Right lobe of liver (tissue), 6 donors: ENCODE measurements at regions not wholly inside any gene's neighbourhood (a gene's known extent, or its start where the extent isn't known, plus 50 kb on each side); places are given as distances from the start of the nearest gene placed in this dataset.

ENCODE experiments used
- ATAC-seq, 4 donors: fragments of 200-7000 bp; cut with Tn5 transposase; one replicate each; pipeline ENCODE4 v1.9.1; 2020; ENCODE audit warnings: mild to moderate bottlenecking in 4 of 4, moderate library complexity in 4 of 4
- DNase-seq, 3 donors: peaks; one replicate each; pipeline ENCODE4 v3.0.0-alpha.2; 2020
- H3K27ac ChIP-seq, 3 donors: fragments of 200-600 bp; one replicate each; pipeline ENCODE4 v1.8.0; 2022
- H3K27me3 ChIP-seq, 2 donors: fragments of 200-600 bp; one replicate each; pipeline ENCODE4 v1.8.0; 2022
- H3K36me3 ChIP-seq, 4 donors: fragments of 200-600 bp; sonication (generic) in 1 of 4; one replicate each; pipeline versions ENCODE4 v1.5.1 to v1.8.0; 2017 to 2022; ENCODE audit warnings: control low read depth in 1 of 4
- H3K4me1 ChIP-seq, 4 donors: fragments of 200-600 bp; sonication (generic) in 1 of 4; one replicate each; pipeline versions ENCODE4 v1.5.1 to v1.8.0; 2017 to 2022; ENCODE audit warnings: control low read depth in 1 of 4
- H3K4me3 ChIP-seq, 3 donors: fragments of 200-600 bp; one replicate each; pipeline ENCODE4 v1.8.0; 2022
- H3K9me3 ChIP-seq, 4 donors: fragments of 200-600 bp; sonication (generic) in 1 of 4; one replicate each; pipeline versions ENCODE4 v1.5.1 to v1.8.0; 2017 to 2022; ENCODE audit warnings: control low read depth in 1 of 4
- POLR2A ChIP-seq: fragments of 450-650 bp; IDR thresholded peaks from one replicate; pipeline ENCODE4 v1.6.1; 2017; ENCODE audit warnings: antibody characterized with exemption, mild to moderate bottlenecking
- WGBS: methylation state at CpG from one replicate; pipeline ENCODE4 v1.1.6; 2018; ENCODE audit warnings: low coverage, low lambda C conversion rate; ENCODE audit not compliant: insufficient coverage; ENCODE audit errors: missing lambda C conversion rate; 5-methylcytosine and 5-hydroxymethylcytosine counted together
- intact Hi-C, 2 donors: fragments of 100-400 bp; cut with DNase I; formaldehyde crosslinking; loops; one replicate each; pipeline versions ENCODE4 v1.11.2 to v1.14.1; 2022
- TF ChIP-seq, protein P1 (sequence below), 4 donors: fragments of 200-600 bp in 3 of 4; fragments of 450-650 bp in 1 of 4; IDR thresholded peaks; one replicate each; pipeline versions ENCODE4 v1.5.1 to v1.8.0; 2016 to 2022; ENCODE audit warnings: antibody characterized with exemption in 4 of 4, mild to moderate bottlenecking in 2 of 4
- donor health status: DM: no; HTN: yes; CAD: no.
- donor health status: DM: no; HTN: no; CAD: no.
- donor health status: DM: no; HTN: no; CAD: no.
- donor health status: DM: no; HTN: yes; CAD: no.
- donor health status: DM: no; HTN: yes; CAD: no.

DNA sequence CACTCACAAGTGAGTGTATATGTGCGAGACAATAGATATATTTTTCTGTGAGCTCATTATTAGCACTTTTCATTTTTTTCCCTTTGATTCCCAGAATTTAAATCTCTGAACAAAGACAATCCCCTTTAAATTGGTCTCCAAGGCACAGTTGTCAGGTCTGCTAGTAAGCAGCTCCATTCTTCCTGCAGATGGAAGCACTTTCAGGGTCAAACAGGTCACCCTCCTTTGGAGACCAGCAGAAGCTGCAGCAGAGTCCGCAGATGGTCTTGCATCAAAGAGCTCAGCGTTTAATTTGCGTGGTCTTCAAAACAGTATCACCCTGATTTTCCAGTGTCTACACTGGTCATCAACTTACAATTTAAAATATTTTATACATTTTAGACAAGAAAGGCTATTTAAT is 543.8 kb downstream of the ARL4A start:
- Histone ChIP-seq H3K4me1 (no peaks in the 10 kb centered on the region), H3K4me3 (no peak overlapping the region), H3K36me3 (no peaks in the 10 kb centered on the region), H3K27ac (no peak overlapping the region), H3K27me3 (no peaks in the 10 kb centered on the region), H3K9me3 (no peaks in the 10 kb centered on the region)
- intact Hi-C loops = no loop called here
- ATAC-seq (no peak), DNase-seq (no peak)
- WGBS = 66% methylated on average over 4 of the region's 4 CpGs
- no peak for TF ChIP-seq POLR2A
- TF ChIP-seq, protein P1, sequence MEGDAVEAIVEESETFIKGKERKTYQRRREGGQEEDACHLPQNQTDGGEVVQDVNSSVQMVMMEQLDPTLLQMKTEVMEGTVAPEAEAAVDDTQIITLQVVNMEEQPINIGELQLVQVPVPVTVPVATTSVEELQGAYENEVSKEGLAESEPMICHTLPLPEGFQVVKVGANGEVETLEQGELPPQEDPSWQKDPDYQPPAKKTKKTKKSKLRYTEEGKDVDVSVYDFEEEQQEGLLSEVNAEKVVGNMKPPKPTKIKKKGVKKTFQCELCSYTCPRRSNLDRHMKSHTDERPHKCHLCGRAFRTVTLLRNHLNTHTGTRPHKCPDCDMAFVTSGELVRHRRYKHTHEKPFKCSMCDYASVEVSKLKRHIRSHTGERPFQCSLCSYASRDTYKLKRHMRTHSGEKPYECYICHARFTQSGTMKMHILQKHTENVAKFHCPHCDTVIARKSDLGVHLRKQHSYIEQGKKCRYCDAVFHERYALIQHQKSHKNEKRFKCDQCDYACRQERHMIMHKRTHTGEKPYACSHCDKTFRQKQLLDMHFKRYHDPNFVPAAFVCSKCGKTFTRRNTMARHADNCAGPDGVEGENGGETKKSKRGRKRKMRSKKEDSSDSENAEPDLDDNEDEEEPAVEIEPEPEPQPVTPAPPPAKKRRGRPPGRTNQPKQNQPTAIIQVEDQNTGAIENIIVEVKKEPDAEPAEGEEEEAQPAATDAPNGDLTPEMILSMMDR (IDR thresholded peaks at IDR 0.05) = no peak

DNA sequence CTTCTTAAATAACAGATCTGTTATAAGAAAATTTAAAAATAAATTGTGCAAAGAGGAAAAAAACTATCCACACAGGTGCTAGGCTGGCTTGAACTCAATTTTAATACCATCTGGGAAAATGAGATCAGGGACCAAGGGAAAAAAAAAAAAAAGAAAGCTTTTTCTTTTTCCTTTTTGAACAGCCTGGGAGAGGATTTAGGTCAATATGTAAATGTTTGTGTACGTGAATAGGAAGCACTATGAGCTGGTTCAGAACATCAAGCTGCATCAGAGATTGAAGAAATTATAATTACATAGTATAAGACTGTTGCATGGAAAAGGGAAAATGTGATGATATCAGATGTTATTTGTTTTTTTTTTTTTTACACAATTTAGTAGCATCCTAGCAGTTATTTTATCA is 548.0 kb downstream of the ARL4A start:
- WGBS = 36% methylated on average over 1 of the region's 1 CpG
- H3K36me3 ChIP-seq = no peaks in the 10 kb centered on the region
- no peaks in the 10 kb centered on the region for H3K9me3 ChIP-seq
- H3K27ac ChIP-seq = no peak overlapping the region
- DNase-seq (no peak), ATAC-seq (no peak)
- H3K4me3 ChIP-seq = no peak overlapping the region
- no peaks in the 10 kb centered on the region for H3K27me3 ChIP-seq
- no peaks in the 10 kb centered on the region for H3K4me1 ChIP-seq
- no peak for TF ChIP-seq POLR2A
- TF ChIP-seq, protein P1 (IDR thresholded peaks at IDR 0.05) = no peak
- intact Hi-C loops = no loop called here

DNA sequence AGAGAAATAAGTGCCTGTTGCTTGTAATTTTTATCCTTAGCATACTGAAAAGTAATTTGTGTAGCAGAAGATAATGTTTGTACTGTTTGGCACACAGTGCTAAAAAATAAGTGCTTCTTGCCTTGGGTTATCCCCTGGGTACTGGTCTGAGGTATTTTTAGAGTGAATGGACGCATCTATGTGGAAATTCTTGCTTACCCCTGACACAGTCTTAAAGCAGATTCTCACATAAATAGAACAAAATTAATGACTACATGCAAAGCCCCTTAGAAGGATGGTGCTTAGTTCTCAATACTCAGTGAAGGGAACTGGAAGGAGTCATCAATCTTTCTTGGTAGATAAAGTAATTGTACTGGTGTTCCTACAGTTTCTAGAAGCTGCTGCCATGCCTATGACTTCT is 548.6 kb downstream of the ARL4A start:
- 54% methylated on average over 1 of the region's 1 CpG for WGBS
- no peak for TF ChIP-seq POLR2A
- TF ChIP-seq, protein P1 (IDR thresholded peaks at IDR 0.05) = no peak
- intact Hi-C loops = no loop called here
- H3K36me3 ChIP-seq = no peaks in the 10 kb centered on the region
- DNase-seq (no peak), ATAC-seq (no peak)
- H3K4me1 ChIP-seq = no peaks in the 10 kb centered on the region
- H3K4me3 ChIP-seq = no peak overlapping the region
- no peak overlapping the region for H3K27ac ChIP-seq
- no peaks in the 10 kb centered on the region for H3K9me3 ChIP-seq
- H3K27me3 ChIP-seq = no peaks in the 10 kb centered on the region

DNA sequence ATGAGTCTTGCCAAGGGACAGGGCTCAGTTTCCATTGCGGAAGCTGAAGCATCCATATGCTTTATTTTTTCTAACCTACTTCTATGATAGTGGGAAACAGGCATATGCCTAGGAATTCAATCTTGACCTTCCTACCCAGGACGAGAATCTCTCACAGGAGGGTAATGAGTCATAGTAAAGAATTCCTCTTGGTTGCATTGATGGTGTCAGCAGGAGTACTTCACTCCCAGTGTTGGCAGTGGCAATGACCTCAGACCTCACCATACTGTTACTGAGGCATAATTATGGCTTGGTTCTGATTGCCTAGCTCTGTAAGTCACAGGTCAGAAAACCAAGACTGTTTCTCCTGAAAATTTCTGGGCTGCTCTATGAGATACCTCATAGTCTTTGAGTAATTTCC is 552.9 kb downstream of the ARL4A start:
- no peak for DNase-seq
- intact Hi-C loops = no loop called here

More for the DNA sequence above, 552.9 kb downstream of the ARL4A start:
- no peak for TF ChIP-seq POLR2A
- TF ChIP-seq, protein P1 (IDR thresholded peaks at IDR 0.05) = no peak
- no peaks in the 10 kb centered on the region for H3K36me3 ChIP-seq
- WGBS = 46% methylated on average over 2 of the region's 2 CpGs
- no peak overlapping the region for H3K27ac ChIP-seq
- no peaks in the 10 kb centered on the region for H3K4me1 ChIP-seq
- no peak for ATAC-seq
- H3K27me3 ChIP-seq = no peaks in the 10 kb centered on the region
- no peaks in the 10 kb centered on the region for H3K9me3 ChIP-seq
- H3K4me3 ChIP-seq = no peak overlapping the region
